Uterus (tissue), 3 donors: ENCODE measurements at regions not wholly inside any gene's neighbourhood (a gene's known extent, or its start where the extent isn't known, plus 50 kb on each side); places are given as distances from the start of the nearest gene placed in this dataset.

ENCODE experiments used
- DNase-seq, 2 donors: peaks; one replicate each; pipeline ENCODE4 v3.0.0-alpha.2; 2019 to 2020
- H3K27ac ChIP-seq, 2 donors: fragments of 200-600 bp; sonication (generic); 1 replicate in 1 of 2; 2 replicates in 1 of 2; pipeline ENCODE4 v1.5.1; 2016 to 2018
- H3K27me3 ChIP-seq, 2 donors: fragments of 200-600 bp; sonication (generic); one replicate each; pipeline ENCODE4 v1.5.1; 2018 to 2019; ENCODE audit warnings: control low read depth in 1 of 2
- H3K36me3 ChIP-seq, 2 donors: fragments of 200-600 bp; sonication (generic); one replicate each; pipeline ENCODE4 v1.5.1; 2019; ENCODE audit warnings: control low read depth in 1 of 2
- H3K4me1 ChIP-seq, 2 donors: fragments of 200-600 bp; sonication (generic); one replicate each; pipeline ENCODE4 v1.5.1; 2018 to 2019; ENCODE audit warnings: control low read depth in 1 of 2
- H3K4me3 ChIP-seq, 2 donors: fragments of 200-600 bp; sonication (generic); 1 replicate in 1 of 2; 2 replicates in 1 of 2; pipeline ENCODE4 v1.5.1; 2018 to 2019; ENCODE audit warnings: mild to moderate bottlenecking in 1 of 2
- H3K9me3 ChIP-seq, 2 donors: fragments of 200-600 bp; sonication (generic); one replicate each; pipeline ENCODE4 v1.5.1; 2019; ENCODE audit warnings: control low read depth in 1 of 2
- CTCF ChIP-seq, 4 experiments: fragments of 200-600 bp in 2 of 4; fragments of 450-650 bp in 2 of 4; sonication (generic) in 2 of 4; IDR thresholded peaks; one replicate each; pipeline ENCODE4 v1.5.1; 2016 to 2019; ENCODE audit warnings: antibody characterized with exemption in 4 of 4, mild to moderate bottlenecking in 2 of 4, moderate library complexity in 1 of 4
- POLR2A ChIP-seq, 2 donors: fragments of 450-650 bp; IDR thresholded peaks; one replicate each; pipeline ENCODE4 v1.6.1; 2016; ENCODE audit warnings: antibody characterized with exemption in 2 of 2, mild to moderate bottlenecking in 1 of 2, moderate library complexity in 1 of 2
- intact Hi-C: fragments of 100-400 bp; cut with DNase I; formaldehyde crosslinking; loops from one replicate; pipeline ENCODE4 v1.15.1; 2023; ENCODE audit warnings: low total_unique reads
- donor health status: DM: yes; HTN: yes; CAD: no.

GRCh38 chr2:225920621-225921220, 521.2 kb downstream of the NYAP2 start:
- Histone ChIP-seq H3K27me3 (no peaks in the 10 kb centered on the region), H3K36me3 (no peaks in the 10 kb centered on the region), H3K4me3 (no peak overlapping the region), H3K9me3 (no peaks in the 10 kb centered on the region), H3K27ac (no peak overlapping the region), H3K4me1 (no peaks in the 10 kb centered on the region)
- no peak for DNase-seq
- intact Hi-C loops = no loop called here
- TF ChIP-seq POLR2A (IDR thresholded peaks at IDR 0.05) (no peak), CTCF (IDR thresholded peaks at IDR 0.05) (no peak)

GRCh38 chr2:225916692-225917091, 517.2 kb downstream of the NYAP2 start:
- TF ChIP-seq CTCF (IDR thresholded peaks at IDR 0.05) (no peak), POLR2A (IDR thresholded peaks at IDR 0.05) (no peak)
- H3K4me3 ChIP-seq = no peak overlapping the region
- H3K4me1 ChIP-seq = no peaks in the 10 kb centered on the region
- H3K27me3 ChIP-seq = no peaks in the 10 kb centered on the region
- no peaks in the 10 kb centered on the region for H3K9me3 ChIP-seq
- H3K36me3 ChIP-seq = no peaks in the 10 kb centered on the region
- intact Hi-C loops = no loop called here
- H3K27ac ChIP-seq = no peak overlapping the region
- DNase-seq = no peak

DNA sequence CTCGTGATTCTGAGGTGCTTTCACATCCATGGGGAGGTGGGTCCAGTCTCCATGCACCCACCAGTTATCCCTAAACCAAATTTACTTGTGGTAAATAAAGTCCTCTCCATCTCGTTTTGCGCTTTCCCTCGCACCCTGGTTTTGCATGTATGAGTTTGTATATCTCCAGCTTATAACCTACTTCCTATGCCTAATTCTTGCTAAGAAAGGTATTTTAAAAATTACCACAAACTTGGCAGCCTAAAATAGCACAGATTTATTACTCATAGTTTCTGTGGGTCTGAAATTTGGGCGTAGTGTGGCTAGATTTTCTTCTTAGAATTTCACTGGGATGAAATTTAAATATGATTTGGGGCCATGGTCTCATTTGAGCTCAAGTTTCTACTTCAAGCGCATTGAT, 511.5 kb downstream of the NYAP2 start:
- H3K9me3 ChIP-seq = no peaks in the 10 kb centered on the region
- H3K4me3 ChIP-seq = no peak overlapping the region
- no peaks in the 10 kb centered on the region for H3K36me3 ChIP-seq
- TF ChIP-seq POLR2A (IDR thresholded peaks at IDR 0.05) (no peak), CTCF (IDR thresholded peaks at IDR 0.05) (no peak)
- H3K27ac ChIP-seq = no peak overlapping the region
- DNase-seq = no peak
- H3K4me1 ChIP-seq = no peaks in the 10 kb centered on the region
- H3K27me3 ChIP-seq = no peaks in the 10 kb centered on the region
- intact Hi-C loops = no loop called here

GRCh38 chr2:225895126-225895525, 495.6 kb downstream of the NYAP2 start:
- H3K27ac ChIP-seq = peak overlapping the region; percentile 42 to 56
- no peaks in the 10 kb centered on the region for H3K27me3 ChIP-seq
- no peak for DNase-seq
- no peaks in the 10 kb centered on the region for H3K36me3 ChIP-seq
- H3K4me3 ChIP-seq = no peak overlapping the region
- H3K4me1 ChIP-seq = no peaks in the 10 kb centered on the region
- no peaks in the 10 kb centered on the region for H3K9me3 ChIP-seq
- TF ChIP-seq CTCF (IDR thresholded peaks at IDR 0.05) (no peak), POLR2A (IDR thresholded peaks at IDR 0.05) (no peak)
- intact Hi-C loops = no loop called here

DNA sequence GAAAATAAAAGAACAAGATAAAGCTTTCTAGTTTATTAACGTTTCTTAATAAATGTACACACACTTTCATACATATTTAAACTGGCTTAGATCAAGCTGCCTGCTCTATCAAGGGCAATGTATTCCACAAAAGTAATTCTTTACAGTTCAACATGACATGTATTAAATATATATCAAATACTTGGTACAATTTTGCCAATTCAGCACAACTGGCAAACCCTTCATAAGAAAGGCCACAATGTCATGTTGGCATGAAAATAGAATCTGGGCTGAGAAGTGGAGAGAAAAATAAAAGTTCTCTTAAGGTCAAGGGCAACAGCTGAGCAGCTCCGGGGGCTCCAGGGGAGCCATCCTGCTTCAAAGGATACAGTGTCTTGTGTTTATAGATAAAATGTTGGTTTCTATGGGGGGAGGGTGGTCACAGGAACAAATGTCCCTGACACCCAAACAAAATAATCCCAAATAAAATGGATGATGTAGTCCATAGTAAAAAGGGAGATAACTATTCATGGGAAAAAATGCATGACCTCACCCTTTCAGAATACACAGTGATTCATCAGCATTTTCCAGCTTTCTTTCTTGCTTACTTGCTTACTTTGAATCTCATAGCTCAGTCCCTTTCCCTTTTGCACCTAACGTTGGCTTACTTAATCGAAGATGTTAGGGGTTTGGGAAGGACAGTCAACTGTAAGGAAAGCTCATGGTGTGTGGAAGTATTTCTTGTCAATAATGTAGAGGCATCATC, 494.9 kb downstream of the NYAP2 start:
- TF ChIP-seq CTCF (IDR thresholded peaks at IDR 0.05) = no peak
- no peak for TF ChIP-seq POLR2A (IDR thresholded peaks at IDR 0.05)
- H3K27me3 ChIP-seq = no peaks in the 10 kb centered on the region
- H3K36me3 ChIP-seq = no peaks in the 10 kb centered on the region
- H3K9me3 ChIP-seq = no peaks in the 10 kb centered on the region
- no peak for DNase-seq
- H3K4me1 ChIP-seq = no peaks in the 10 kb centered on the region
- no peak overlapping the region for H3K4me3 ChIP-seq
- intact Hi-C loops = no loop called here
- peak overlapping the region; percentile 42 to 56 for H3K27ac ChIP-seq
